ENCODE measurements at regions not wholly inside any gene's neighbourhood (a gene's known extent, or its start where the extent isn't known, plus 50 kb on each side); places are given as distances from the start of the nearest gene placed in this dataset.
A peak's percentile ranks its signal among the peaks of the same experiment; 100 is the strongest.

GRCh38 chr5:82605441-82605973, 327.4 kb upstream of the RPS23 start:
- no peak for TF ChIP-seq CTCF (IDR thresholded peaks at IDR 0.05)
- no peaks in the 10 kb centered on the region for H3K27me3 ChIP-seq
- no peaks in the 10 kb centered on the region for H3K36me3 ChIP-seq
- H3K4me3 ChIP-seq, result no peak overlapping the region
- no peak for DNase-seq
- H3K9me3 ChIP-seq, result no peaks in the 10 kb centered on the region
- intact Hi-C loops (cut with DNase I; ENCODE audit: low total_unique reads), result no loop called here
- H3K27ac ChIP-seq, result no peak overlapping the region
- H3K4me1 ChIP-seq, result peaks cover 0 to 11% (median 0%) of the 10 kb centered on the region in 4 donors

GRCh38 chr5:82603033-82603987, 325.2 kb upstream of the RPS23 start:
- H3K27me3 ChIP-seq, result no peaks in the 10 kb centered on the region
- no peak overlapping the region for H3K4me3 ChIP-seq
- peak overlapping the region in 1 of 2 donors; percentile 20 for H3K27ac ChIP-seq
- intact Hi-C loops (cut with DNase I; ENCODE audit: low total_unique reads), result no loop called here
- H3K9me3 ChIP-seq, result no peaks in the 10 kb centered on the region
- no peak for DNase-seq
- H3K36me3 ChIP-seq, result no peaks in the 10 kb centered on the region
- no peak for TF ChIP-seq CTCF (IDR thresholded peaks at IDR 0.05)
- H3K4me1 ChIP-seq, result peaks cover 0 to 15% (median 0%) of the 10 kb centered on the region in 4 donors

GRCh38 chr5:82601861-82602260, 323.7 kb upstream of the RPS23 start:
- no peak overlapping the region for H3K27ac ChIP-seq
- H3K27me3 ChIP-seq, result no peaks in the 10 kb centered on the region
- H3K4me3 ChIP-seq, result no peak overlapping the region
- H3K36me3 ChIP-seq, result no peaks in the 10 kb centered on the region
- peaks cover 0 to 29% (median 3%) of the 10 kb centered on the region in 4 donors for H3K4me1 ChIP-seq
- H3K9me3 ChIP-seq, result no peaks in the 10 kb centered on the region
- intact Hi-C loops (cut with DNase I; ENCODE audit: low total_unique reads), result no loop called here
- DNase-seq, result no peak
- no peak for TF ChIP-seq CTCF (IDR thresholded peaks at IDR 0.05)

- H3K9me3 ChIP-seq, result no peaks in the 10 kb centered on the region
- intact Hi-C loops (cut with DNase I; ENCODE audit: low total_unique reads), result no loop called here
- TF ChIP-seq CTCF (IDR thresholded peaks at IDR 0.05), result no peak
- H3K4me1 ChIP-seq, result peaks cover 0 to 35% (median 3%) of the 10 kb centered on the region in 4 donors
- H3K4me3 ChIP-seq, result no peak overlapping the region
- H3K27ac ChIP-seq, result no peak overlapping the region
- no peak for DNase-seq
- no peaks in the 10 kb centered on the region for H3K36me3 ChIP-seq
- H3K27me3 ChIP-seq, result no peaks in the 10 kb centered on the region
Measured at GRCh38 chr5:82601077-82601476, 322.9 kb upstream of the RPS23 start.

GRCh38 chr5:82599692-82600091, 321.5 kb upstream of the RPS23 start:
- DNase-seq, result no peak
- H3K4me1 ChIP-seq, result peaks cover 0 to 43% (median 3%) of the 10 kb centered on the region in 4 donors
- H3K27me3 ChIP-seq, result no peaks in the 10 kb centered on the region
- H3K9me3 ChIP-seq, result no peaks in the 10 kb centered on the region
- TF ChIP-seq CTCF (IDR thresholded peaks at IDR 0.05), result no peak
- intact Hi-C loops (cut with DNase I; ENCODE audit: low total_unique reads), result no loop called here
- H3K4me3 ChIP-seq, result no peak overlapping the region
- no peaks in the 10 kb centered on the region for H3K36me3 ChIP-seq
- no peak overlapping the region for H3K27ac ChIP-seq

Data from tibial artery (tissue), 4 donors.